ENCODE measurements at regions not wholly inside any gene's neighbourhood (a gene's known extent, or its start where the extent isn't known, plus 50 kb on each side); places are given as distances from the start of the nearest gene placed in this dataset.

DNA sequence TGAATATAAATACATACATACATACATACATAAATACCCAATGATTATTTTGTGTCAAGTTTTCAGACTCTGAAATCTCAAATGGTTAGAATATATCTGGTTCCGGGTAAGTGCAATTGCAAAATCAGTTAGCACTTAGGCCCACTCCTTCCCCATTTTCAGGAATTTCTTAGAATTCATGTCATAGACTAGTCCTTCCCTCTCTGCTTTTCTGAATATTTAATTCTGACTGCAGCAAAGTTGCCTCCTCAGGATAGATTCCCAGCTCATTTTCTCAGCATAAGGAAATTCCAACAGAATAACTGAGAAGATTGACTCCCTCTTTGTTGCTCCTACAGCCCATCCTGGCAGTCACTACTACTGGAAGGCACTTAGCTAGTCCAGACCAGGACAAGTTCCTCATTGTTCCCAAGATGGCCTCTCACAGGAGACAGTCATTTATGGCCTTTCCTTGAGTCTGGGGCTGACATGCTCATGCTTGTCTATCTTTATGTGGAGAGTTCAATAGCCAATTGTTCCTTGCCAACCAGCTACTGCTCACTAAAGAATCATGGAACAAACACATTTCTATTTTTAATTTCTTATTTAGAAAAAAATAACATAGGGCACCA is 142.9 kb upstream of the ITGB1 start:
- Histone ChIP-seq H3K9me3 (ENCODE audit: control insufficient read depth, insufficient read depth, low read depth, low read length) (peaks cover 29% of the 10 kb centered on the region), H3K36me3 (ENCODE audit: control insufficient read depth, insufficient read depth, low read length) (no peaks in the 10 kb centered on the region), H3K27ac (ENCODE audit: low read depth, low read length) (no peak overlapping the region), H3K9ac (ENCODE audit: low read length) (no peak overlapping the region), H3K27me3 (ENCODE audit: control insufficient read depth, insufficient read depth, low read length) (no peaks in the 10 kb centered on the region), H3K4me3 (ENCODE audit: low read depth, low read length) (no peak overlapping the region), H3K4me1 (ENCODE audit: control insufficient read depth, insufficient read depth, low read length) (no peaks in the 10 kb centered on the region; the same call in 1 of the 2 replicates)

GRCh38 chr10:33099748-33100147 is 141.7 kb upstream of the ITGB1 start:
- Histone ChIP-seq H3K9me3 (ENCODE audit: control insufficient read depth, insufficient read depth, low read depth, low read length) (peaks cover 34% of the 10 kb centered on the region), H3K27ac (ENCODE audit: low read depth, low read length) (no peak overlapping the region), H3K9ac (ENCODE audit: low read length) (no peak overlapping the region), H3K36me3 (ENCODE audit: control insufficient read depth, insufficient read depth, low read length) (no peaks in the 10 kb centered on the region), H3K27me3 (ENCODE audit: control insufficient read depth, insufficient read depth, low read length) (no peaks in the 10 kb centered on the region), H3K4me1 (ENCODE audit: control insufficient read depth, insufficient read depth, low read length) (no peaks in the 10 kb centered on the region; the same call in 1 of the 2 replicates), H3K4me3 (ENCODE audit: low read depth, low read length) (no peak overlapping the region)

- no peaks in the 10 kb centered on the region for H3K27me3 ChIP-seq (ENCODE audit: control insufficient read depth, insufficient read depth, low read length)
Observed at GRCh38 chr10:33098951-33099663, 141.1 kb upstream of the ITGB1 start.

GRCh38 chr10:33095867-33096815 is 138.1 kb upstream of the ITGB1 start:
- no peak overlapping the region for H3K27ac ChIP-seq (ENCODE audit: low read depth, low read length)
- no peaks in the 10 kb centered on the region for H3K36me3 ChIP-seq (ENCODE audit: control insufficient read depth, insufficient read depth, low read length)
- H3K4me1 ChIP-seq (ENCODE audit: control insufficient read depth, insufficient read depth, low read length), result no peaks in the 10 kb centered on the region; the same call in 1 of the 2 replicates
- peaks cover 32% of the 10 kb centered on the region for H3K9me3 ChIP-seq (ENCODE audit: control insufficient read depth, insufficient read depth, low read depth, low read length)
- no peak overlapping the region for H3K4me3 ChIP-seq (ENCODE audit: low read depth, low read length)
- no peak overlapping the region for H3K9ac ChIP-seq (ENCODE audit: low read length)
- H3K27me3 ChIP-seq (ENCODE audit: control insufficient read depth, insufficient read depth, low read length), result no peaks in the 10 kb centered on the region

More at GRCh38 chr10:33098951-33099663, 141.1 kb upstream of the ITGB1 start:
- Histone ChIP-seq H3K36me3 (ENCODE audit: control insufficient read depth, insufficient read depth, low read length) (no peaks in the 10 kb centered on the region), H3K9me3 (ENCODE audit: control insufficient read depth, insufficient read depth, low read depth, low read length) (peaks cover 34% of the 10 kb centered on the region), H3K4me1 (ENCODE audit: control insufficient read depth, insufficient read depth, low read length) (no peaks in the 10 kb centered on the region; the same call in 1 of the 2 replicates), H3K27ac (ENCODE audit: low read depth, low read length) (no peak overlapping the region), H3K4me3 (ENCODE audit: low read depth, low read length) (no peak overlapping the region), H3K9ac (ENCODE audit: low read length) (no peak overlapping the region)

DNA sequence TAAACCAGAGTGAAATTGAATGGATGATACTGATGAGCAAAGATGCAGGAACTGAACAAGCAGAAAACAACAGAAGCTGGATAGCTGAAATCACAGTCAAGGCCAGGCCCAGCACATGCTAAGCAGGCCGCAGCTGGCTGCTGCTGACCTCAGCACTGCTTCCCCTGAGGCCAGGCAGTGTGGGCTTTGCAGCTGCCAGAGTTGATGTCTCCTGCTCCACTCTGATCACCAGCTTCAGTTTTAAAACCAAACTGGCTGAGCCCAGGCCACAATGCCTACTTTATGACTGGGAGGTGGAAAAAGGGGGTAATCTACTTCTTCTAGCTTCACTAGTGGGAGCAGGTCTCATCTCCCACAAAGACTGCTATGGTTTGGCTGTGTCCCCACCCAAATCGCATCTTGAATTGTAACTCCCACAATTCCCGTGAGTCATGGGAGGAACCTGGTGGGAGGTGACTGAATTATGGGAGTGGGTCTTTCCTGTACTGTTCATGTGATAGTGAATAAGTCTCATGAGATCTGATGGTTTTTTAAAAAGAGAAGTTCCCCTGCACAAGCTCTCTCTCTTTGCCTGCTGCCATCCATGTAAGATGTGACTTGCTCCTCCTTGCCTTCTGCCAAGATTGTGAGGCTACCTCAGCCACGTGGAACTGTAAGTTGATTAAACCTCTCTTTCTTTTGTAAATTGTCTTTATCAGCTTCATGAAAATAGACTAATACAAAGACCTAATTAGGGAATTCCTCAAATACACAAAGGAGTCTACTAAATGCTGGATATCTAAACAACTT is 136.4 kb upstream of the ITGB1 start:
- H3K36me3 ChIP-seq (ENCODE audit: control insufficient read depth, insufficient read depth, low read length), result no peaks in the 10 kb centered on the region
- no peaks in the 10 kb centered on the region; the same call in 1 of the 2 replicates for H3K4me1 ChIP-seq (ENCODE audit: control insufficient read depth, insufficient read depth, low read length)
- no peak overlapping the region for H3K9ac ChIP-seq (ENCODE audit: low read length)
- H3K27me3 ChIP-seq (ENCODE audit: control insufficient read depth, insufficient read depth, low read length), result no peaks in the 10 kb centered on the region
- no peak overlapping the region for H3K27ac ChIP-seq (ENCODE audit: low read depth, low read length)
- peaks cover 32% of the 10 kb centered on the region for H3K9me3 ChIP-seq (ENCODE audit: control insufficient read depth, insufficient read depth, low read depth, low read length)
- no peak overlapping the region for H3K4me3 ChIP-seq (ENCODE audit: low read depth, low read length)

- H3K36me3 ChIP-seq (ENCODE audit: control insufficient read depth, insufficient read depth, low read length), result no peaks in the 10 kb centered on the region
- H3K4me1 ChIP-seq (ENCODE audit: control insufficient read depth, insufficient read depth, low read length), result no peaks in the 10 kb centered on the region; the same call in 1 of the 2 replicates
- H3K27me3 ChIP-seq (ENCODE audit: control insufficient read depth, insufficient read depth, low read length), result no peaks in the 10 kb centered on the region
- H3K27ac ChIP-seq (ENCODE audit: low read depth, low read length), result no peak overlapping the region
- peaks cover 32% of the 10 kb centered on the region for H3K9me3 ChIP-seq (ENCODE audit: control insufficient read depth, insufficient read depth, low read depth, low read length)
- no peak overlapping the region for H3K9ac ChIP-seq (ENCODE audit: low read length)
- H3K4me3 ChIP-seq (ENCODE audit: low read depth, low read length), result no peak overlapping the region
Observed at GRCh38 chr10:33093362-33093761, 135.3 kb upstream of the ITGB1 start.

GRCh38 chr10:33092596-33092995 is 134.6 kb upstream of the ITGB1 start:
- Histone ChIP-seq H3K27me3 (ENCODE audit: control insufficient read depth, insufficient read depth, low read length) (no peaks in the 10 kb centered on the region), H3K27ac (ENCODE audit: low read depth, low read length) (no peak overlapping the region), H3K36me3 (ENCODE audit: control insufficient read depth, insufficient read depth, low read length) (no peaks in the 10 kb centered on the region), H3K4me1 (ENCODE audit: control insufficient read depth, insufficient read depth, low read length) (no peaks in the 10 kb centered on the region; the same call in 1 of the 2 replicates), H3K9me3 (ENCODE audit: control insufficient read depth, insufficient read depth, low read depth, low read length) (peaks cover 31% of the 10 kb centered on the region), H3K4me3 (ENCODE audit: low read depth, low read length) (no peak overlapping the region), H3K9ac (ENCODE audit: low read length) (no peak overlapping the region)

DNA sequence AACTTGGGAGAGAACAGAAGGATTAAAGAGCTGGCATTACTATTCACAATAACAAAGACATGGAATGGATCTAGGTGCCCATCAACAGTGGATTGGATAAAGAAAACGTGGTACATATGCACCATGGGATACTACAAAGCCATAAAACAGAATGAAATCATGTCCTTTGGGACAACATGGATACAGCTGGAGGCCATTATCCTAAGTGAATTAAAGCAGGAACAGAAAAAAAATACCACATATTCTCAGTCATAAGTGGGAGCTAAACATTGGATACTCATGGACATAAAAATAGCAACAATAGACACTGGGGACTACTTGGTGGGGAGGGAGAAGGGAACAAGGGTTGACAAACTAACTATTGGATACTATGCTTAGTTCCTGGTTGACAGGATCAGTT is 133.2 kb upstream of the ITGB1 start:
- Histone ChIP-seq H3K27me3 (ENCODE audit: control insufficient read depth, insufficient read depth, low read length) (no peaks in the 10 kb centered on the region), H3K36me3 (ENCODE audit: control insufficient read depth, insufficient read depth, low read length) (no peaks in the 10 kb centered on the region), H3K4me3 (ENCODE audit: low read depth, low read length) (no peak overlapping the region), H3K9me3 (ENCODE audit: control insufficient read depth, insufficient read depth, low read depth, low read length) (peaks cover 24% of the 10 kb centered on the region), H3K4me1 (ENCODE audit: control insufficient read depth, insufficient read depth, low read length) (no peaks in the 10 kb centered on the region), H3K9ac (ENCODE audit: low read length) (no peak overlapping the region), H3K27ac (ENCODE audit: low read depth, low read length) (no peak overlapping the region)

GRCh38 chr10:33088990-33089389 is 131.0 kb upstream of the ITGB1 start:
- no peaks in the 10 kb centered on the region for H3K27me3 ChIP-seq (ENCODE audit: control insufficient read depth, insufficient read depth, low read length)
- no peaks in the 10 kb centered on the region for H3K4me1 ChIP-seq (ENCODE audit: control insufficient read depth, insufficient read depth, low read length)
- no peak overlapping the region for H3K9ac ChIP-seq (ENCODE audit: low read length)
- H3K27ac ChIP-seq (ENCODE audit: low read depth, low read length), result no peak overlapping the region
- H3K36me3 ChIP-seq (ENCODE audit: control insufficient read depth, insufficient read depth, low read length), result no peaks in the 10 kb centered on the region
- H3K9me3 ChIP-seq (ENCODE audit: control insufficient read depth, insufficient read depth, low read depth, low read length), result peaks cover 8% of the 10 kb centered on the region; the same call in 1 of the 2 replicates
- H3K4me3 ChIP-seq (ENCODE audit: low read depth, low read length), result no peak overlapping the region

DNA sequence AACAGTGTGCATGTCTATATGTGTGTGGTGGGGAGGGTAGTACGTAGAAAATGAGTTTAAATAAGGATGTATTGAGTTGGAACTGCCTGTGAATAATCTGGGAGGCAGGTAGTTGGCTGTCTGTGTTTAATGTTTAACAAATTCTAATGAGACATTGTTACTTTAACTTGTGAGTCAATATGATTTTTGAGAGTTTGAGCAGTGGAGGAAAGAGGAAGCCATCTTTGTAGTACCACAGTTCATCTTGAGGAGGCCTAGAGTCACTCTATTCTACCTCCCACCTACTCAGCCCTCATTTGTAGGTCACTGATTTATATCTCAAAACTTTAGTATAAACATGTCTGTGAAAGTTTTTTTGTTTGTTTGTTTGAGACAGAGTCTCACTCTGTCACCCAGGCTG is 129.9 kb upstream of the ITGB1 start:
- Histone ChIP-seq H3K4me1 (ENCODE audit: control insufficient read depth, insufficient read depth, low read length) (no peaks in the 10 kb centered on the region), H3K9me3 (ENCODE audit: control insufficient read depth, insufficient read depth, low read depth, low read length) (0 out of 2 replicates have a peak, but pooled peaks cover under 1% of the 10 kb centered on the region), H3K4me3 (ENCODE audit: low read depth, low read length) (no peak overlapping the region), H3K27me3 (ENCODE audit: control insufficient read depth, insufficient read depth, low read length) (no peaks in the 10 kb centered on the region), H3K9ac (ENCODE audit: low read length) (no peak overlapping the region), H3K36me3 (ENCODE audit: control insufficient read depth, insufficient read depth, low read length) (no peaks in the 10 kb centered on the region), H3K27ac (ENCODE audit: low read depth, low read length) (no peak overlapping the region)

Measured in HUES6 (cell line).